ENCODE measurements at regions not wholly inside any gene's neighbourhood (a gene's known extent, or its start where the extent isn't known, plus 50 kb on each side); places are given as distances from the start of the nearest gene placed in this dataset.
"Not testable (repeated sequence)": the region's sequence is repeated elsewhere in the genome, so short reads cannot be mapped to it uniquely, and the experiment has no call there.

DNA sequence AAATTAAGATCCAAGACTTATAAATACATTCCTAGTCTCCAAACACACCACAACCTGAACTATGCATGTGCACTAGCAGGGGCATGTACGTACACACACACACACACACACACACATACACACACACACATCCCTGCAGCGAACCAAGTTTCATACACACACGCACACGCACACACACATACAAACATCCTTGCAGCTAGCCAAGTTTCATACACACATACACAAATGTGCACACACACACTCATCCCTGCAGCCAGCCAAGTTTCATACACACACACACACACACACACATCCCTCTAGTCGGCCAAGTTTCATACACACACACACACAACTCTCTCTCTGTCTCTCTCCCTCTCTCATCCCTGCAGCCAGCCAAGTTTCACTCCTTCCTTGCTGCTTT lies 82.7 kb upstream of the WIPF3 start:
- Mint-ChIP-seq H3K27ac (ENCODE audit: unreplicated experiment) (peak overlapping the region; percentile 75), H3K36me3 (ENCODE audit: insufficient read depth, unreplicated experiment) (no peaks in the 10 kb centered on the region), H3K9me3 (ENCODE audit: low read depth, unreplicated experiment) (no peaks in the 10 kb centered on the region), H3K27me3 (ENCODE audit: unreplicated experiment) (no peaks in the 10 kb centered on the region), H3K4me3 (ENCODE audit: low read depth, unreplicated experiment) (peak overlapping the region; percentile 39), H3K4me1 (ENCODE audit: low read depth, unreplicated experiment) (peaks cover 29% of the 10 kb centered on the region)
- TF ChIP-seq, protein P1, sequence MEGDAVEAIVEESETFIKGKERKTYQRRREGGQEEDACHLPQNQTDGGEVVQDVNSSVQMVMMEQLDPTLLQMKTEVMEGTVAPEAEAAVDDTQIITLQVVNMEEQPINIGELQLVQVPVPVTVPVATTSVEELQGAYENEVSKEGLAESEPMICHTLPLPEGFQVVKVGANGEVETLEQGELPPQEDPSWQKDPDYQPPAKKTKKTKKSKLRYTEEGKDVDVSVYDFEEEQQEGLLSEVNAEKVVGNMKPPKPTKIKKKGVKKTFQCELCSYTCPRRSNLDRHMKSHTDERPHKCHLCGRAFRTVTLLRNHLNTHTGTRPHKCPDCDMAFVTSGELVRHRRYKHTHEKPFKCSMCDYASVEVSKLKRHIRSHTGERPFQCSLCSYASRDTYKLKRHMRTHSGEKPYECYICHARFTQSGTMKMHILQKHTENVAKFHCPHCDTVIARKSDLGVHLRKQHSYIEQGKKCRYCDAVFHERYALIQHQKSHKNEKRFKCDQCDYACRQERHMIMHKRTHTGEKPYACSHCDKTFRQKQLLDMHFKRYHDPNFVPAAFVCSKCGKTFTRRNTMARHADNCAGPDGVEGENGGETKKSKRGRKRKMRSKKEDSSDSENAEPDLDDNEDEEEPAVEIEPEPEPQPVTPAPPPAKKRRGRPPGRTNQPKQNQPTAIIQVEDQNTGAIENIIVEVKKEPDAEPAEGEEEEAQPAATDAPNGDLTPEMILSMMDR (IDR thresholded peaks at IDR 0.05; ENCODE audit: unreplicated experiment), result no peak
- BruUV-seq (replicated peaks), result no TSS peak
- CTCF ChIA-PET, result interaction anchor here (0.7 kb wide), 2 partner anchors 113 to 450 kb away, joined by 3 read pairs; no protein-coding TSS in a partner anchor
- DNase-seq, result peak; percentile 54
- intact Hi-C loops (cut with micrococcal nuclease; ENCODE audit: unreplicated experiment), result no loop called here

DNA sequence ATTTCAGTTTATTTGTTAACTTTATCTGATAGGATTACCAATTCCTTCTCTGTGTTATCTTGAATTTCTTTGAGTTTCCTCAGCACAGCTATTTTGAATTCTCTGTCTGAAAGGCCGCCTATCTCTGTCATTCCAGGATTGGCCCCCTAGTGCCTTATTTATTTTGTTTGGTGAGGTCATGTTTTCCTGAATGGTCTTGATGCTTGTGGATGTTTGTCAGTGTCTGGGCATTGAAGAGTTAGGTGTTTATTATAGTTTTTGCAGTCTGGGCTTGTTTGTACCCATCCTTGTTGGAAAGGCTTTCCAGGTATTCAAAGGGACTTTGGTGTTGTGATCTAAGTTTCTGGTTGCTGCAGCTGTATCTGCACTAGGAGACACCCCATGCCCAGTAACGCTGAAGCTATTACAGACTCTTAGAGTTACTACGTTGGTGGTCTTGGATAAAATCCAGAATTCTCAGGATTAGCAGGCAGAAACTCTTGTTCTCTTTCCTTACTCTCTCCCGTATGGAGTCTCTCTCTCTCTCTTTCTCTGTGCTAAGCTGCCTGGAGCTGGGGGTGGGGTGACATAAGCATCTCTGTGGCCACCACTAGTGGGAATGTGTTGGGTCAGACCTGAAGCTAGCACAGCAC lies 76.7 kb upstream of the WIPF3 start:
- BruUV-seq (replicated peaks); H3K4me3 Mint-ChIP-seq (ENCODE audit: low read depth, unreplicated experiment); H3K9me3 Mint-ChIP-seq (ENCODE audit: low read depth, unreplicated experiment); intact Hi-C loops (cut with micrococcal nuclease; ENCODE audit: unreplicated experiment); H3K36me3 Mint-ChIP-seq (ENCODE audit: insufficient read depth, unreplicated experiment); DNase-seq; H3K27me3 Mint-ChIP-seq (ENCODE audit: unreplicated experiment); CTCF ChIA-PET; H3K27ac Mint-ChIP-seq (ENCODE audit: unreplicated experiment): not testable (repeated sequence)
- H3K4me1 Mint-ChIP-seq (ENCODE audit: low read depth, unreplicated experiment), result peaks cover 10% of the 10 kb centered on the region

DNA sequence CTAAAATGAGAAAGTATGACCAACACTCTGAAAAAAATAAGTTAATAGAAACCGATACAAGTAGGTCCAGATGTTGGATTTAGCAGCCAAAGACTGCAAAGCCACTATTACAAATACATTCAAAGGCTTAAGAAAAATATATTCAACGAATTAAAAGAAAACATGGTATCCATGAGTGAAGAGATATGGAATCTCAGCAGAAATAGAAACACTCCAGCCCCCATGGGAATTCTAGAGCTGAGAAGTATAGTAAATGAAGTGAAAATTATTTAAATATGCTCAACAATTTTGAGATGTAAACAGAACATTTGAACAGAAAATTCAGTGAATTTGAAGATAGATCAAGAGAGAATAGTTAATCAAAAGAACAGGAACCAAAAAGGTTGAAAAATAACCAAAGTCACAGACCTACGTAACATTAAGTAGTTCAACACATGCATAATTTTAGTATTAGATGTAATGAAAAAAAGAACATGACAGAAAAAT lies 72.0 kb upstream of the WIPF3 start:
- Mint-ChIP-seq H3K27me3 (ENCODE audit: unreplicated experiment) (no peaks in the 10 kb centered on the region), H3K9me3 (ENCODE audit: low read depth, unreplicated experiment) (no peaks in the 10 kb centered on the region), H3K36me3 (ENCODE audit: insufficient read depth, unreplicated experiment) (no peaks in the 10 kb centered on the region), H3K4me1 (ENCODE audit: low read depth, unreplicated experiment) (peaks cover 7% of the 10 kb centered on the region), H3K4me3 (ENCODE audit: low read depth, unreplicated experiment) (no peak overlapping the region), H3K27ac (ENCODE audit: unreplicated experiment) (no peak overlapping the region)
- CTCF ChIA-PET, result no interaction called here
- BruUV-seq (replicated peaks), result no TSS peak
- intact Hi-C loops (cut with micrococcal nuclease; ENCODE audit: unreplicated experiment), result no loop called here
- TF ChIP-seq, protein P1 (IDR thresholded peaks at IDR 0.05; ENCODE audit: unreplicated experiment), result no peak
- DNase-seq, result no peak

DNA sequence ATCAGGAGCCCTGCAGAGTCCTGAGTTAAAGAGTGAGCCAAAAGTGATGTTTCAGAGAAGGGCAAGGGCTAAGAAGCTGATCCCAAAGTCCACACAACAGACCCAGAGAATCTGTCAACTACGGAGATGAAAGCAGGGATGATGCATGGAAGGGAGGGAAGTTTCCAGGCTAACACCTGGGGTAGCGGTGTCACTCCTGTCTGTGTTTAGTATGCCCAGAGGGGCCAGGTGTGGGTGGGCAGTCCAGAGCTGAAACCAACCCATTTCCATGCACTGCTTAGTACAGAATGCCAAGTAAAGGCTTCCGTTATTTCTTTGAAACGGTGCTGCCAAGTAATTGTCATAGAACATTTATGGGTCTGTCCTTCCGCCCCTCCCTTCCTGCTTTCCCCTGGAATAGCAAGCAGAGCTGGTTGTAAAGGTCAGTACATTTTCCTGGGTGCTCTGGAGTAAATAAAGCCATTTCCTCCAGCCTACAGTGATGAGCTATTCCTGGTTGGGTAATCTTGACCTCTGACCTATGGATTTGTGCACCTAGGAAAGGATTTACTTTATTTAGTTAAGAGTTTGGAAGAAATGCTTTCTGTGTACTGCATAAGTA lies 58.6 kb upstream of the WIPF3 start:
- intact Hi-C loops (cut with micrococcal nuclease; ENCODE audit: unreplicated experiment), result loop anchor here (1.0 to 5.0 kb wide), 4 partner anchors 60 to 315 kb away; partner anchors contain the start of gene WIPF3
- not testable (repeated sequence) for H3K36me3 Mint-ChIP-seq (ENCODE audit: insufficient read depth, unreplicated experiment); BruUV-seq (replicated peaks); H3K9me3 Mint-ChIP-seq (ENCODE audit: low read depth, unreplicated experiment); H3K4me3 Mint-ChIP-seq (ENCODE audit: low read depth, unreplicated experiment); H3K27ac Mint-ChIP-seq (ENCODE audit: unreplicated experiment)
- Mint-ChIP-seq H3K4me1 (ENCODE audit: low read depth, unreplicated experiment) (peaks cover 14% of the 10 kb centered on the region), H3K27me3 (ENCODE audit: unreplicated experiment) (peaks cover 20% of the 10 kb centered on the region)
- CTCF ChIA-PET, result interaction anchor here (0.6 to 1.9 kb wide), 14 partner anchors 12 to 826 kb away, joined by 3 to 26 read pairs (median 4); partner anchors contain the start of gene WIPF3
- peak; percentile 22 for DNase-seq

DNA sequence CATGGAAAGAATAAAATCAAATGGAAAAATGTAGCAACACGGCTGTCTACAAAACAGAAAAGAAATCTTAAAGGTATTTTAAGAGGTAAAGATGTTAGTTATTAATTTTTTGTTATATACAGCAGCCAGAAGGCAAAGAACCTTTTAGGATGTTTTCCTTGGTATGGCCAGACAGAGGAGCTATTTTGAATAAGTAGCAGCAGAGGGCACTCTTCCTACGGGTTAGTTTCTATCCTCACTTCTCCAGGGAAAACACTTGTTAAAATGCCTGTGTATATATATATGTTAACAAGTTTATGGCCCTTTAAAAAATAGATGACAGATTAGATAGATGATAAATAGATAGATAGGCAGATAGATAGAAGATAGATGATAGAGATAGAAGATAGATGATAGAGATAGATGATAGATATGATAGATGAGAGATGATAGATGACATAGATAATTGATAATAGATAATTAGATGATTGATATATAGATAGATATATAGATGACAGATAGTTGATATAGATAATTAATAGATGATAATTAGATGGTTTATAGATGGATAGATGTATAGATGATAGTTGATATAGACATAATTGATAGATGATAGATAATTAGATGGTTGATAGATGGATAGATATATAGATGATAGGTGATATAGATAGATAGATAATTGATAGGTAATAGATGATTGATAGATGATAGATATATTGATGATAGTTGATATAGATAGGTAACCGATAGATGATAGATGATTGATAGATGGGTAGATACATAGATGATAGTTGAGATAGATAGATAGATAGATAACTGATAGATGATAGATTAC lies 57.8 kb upstream of the WIPF3 start:
- intact Hi-C loops (cut with micrococcal nuclease; ENCODE audit: unreplicated experiment), result loop anchor here (1.0 to 5.0 kb wide), 4 partner anchors 59 to 314 kb away; partner anchors contain the start of gene WIPF3

More for the DNA sequence above, 57.8 kb upstream of the WIPF3 start:
- H3K4me1 Mint-ChIP-seq (ENCODE audit: low read depth, unreplicated experiment), result peaks cover 14% of the 10 kb centered on the region
- no peaks in the 10 kb centered on the region for H3K9me3 Mint-ChIP-seq (ENCODE audit: low read depth, unreplicated experiment)
- no peak overlapping the region for H3K27ac Mint-ChIP-seq (ENCODE audit: unreplicated experiment)
- TF ChIP-seq, protein P1 (IDR thresholded peaks at IDR 0.05; ENCODE audit: unreplicated experiment), result peak; percentile 19
- no peak overlapping the region for H3K4me3 Mint-ChIP-seq (ENCODE audit: low read depth, unreplicated experiment)
- H3K27me3 Mint-ChIP-seq (ENCODE audit: unreplicated experiment), result peaks cover 20% of the 10 kb centered on the region
- CTCF ChIA-PET, result interaction anchor here (0.6 to 1.9 kb wide), 14 partner anchors 12 to 827 kb away, joined by 3 to 26 read pairs (median 4); partner anchors contain the start of gene WIPF3
- DNase-seq, result peak; percentile 22
- H3K36me3 Mint-ChIP-seq (ENCODE audit: insufficient read depth, unreplicated experiment), result no peaks in the 10 kb centered on the region
- BruUV-seq (replicated peaks), result no TSS peak
